SKM-1 treated with dmso at 0.1 percent for 144 hours (cell line): ENCODE measurements at regions not wholly inside any gene's neighbourhood (a gene's known extent, or its start where the extent isn't known, plus 50 kb on each side); places are given as distances from the start of the nearest gene placed in this dataset.
"Not testable (repeated sequence)": the region's sequence is repeated elsewhere in the genome, so short reads cannot be mapped to it uniquely, and the experiment has no call there.

ENCODE experiments used
- DNase-seq: peaks from one replicate; lab custom pipeline; 2025; ENCODE audit not compliant: unreplicated experiment; lab: John Stamatoyannopoulos, UW

DNA sequence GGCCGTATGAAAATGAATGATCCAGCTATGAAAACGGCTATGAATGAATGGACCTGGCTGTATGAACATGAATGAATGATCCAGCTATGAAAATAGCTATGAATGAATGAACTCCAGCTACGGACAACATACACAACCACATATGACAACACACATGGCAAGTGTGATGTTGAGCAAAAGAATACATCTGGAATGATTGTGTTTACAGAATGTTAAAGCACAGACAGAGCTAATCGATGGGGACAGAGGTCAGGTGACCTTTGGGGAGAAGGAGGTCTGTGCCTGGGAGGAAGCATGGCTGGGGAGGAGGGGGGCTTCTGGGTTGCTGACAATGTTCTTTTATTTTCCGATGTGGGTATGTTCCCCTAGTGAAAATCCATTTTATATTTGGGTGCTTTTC lies 174.0 kb upstream of the WSCD1 start:
- DNase-seq = no peak

- no peak for DNase-seq
Measured at GRCh38 chr17:5897275-5897911, 172.8 kb upstream of the WSCD1 start.

- DNase-seq = not testable (repeated sequence)
Measured at GRCh38 chr17:5897981-5898380, 172.2 kb upstream of the WSCD1 start.

GRCh38 chr17:5898406-5898805 lies 171.8 kb upstream of the WSCD1 start:
- no peak for DNase-seq

GRCh38 chr17:5899496-5900195 lies 170.5 kb upstream of the WSCD1 start:
- no peak for DNase-seq

DNA sequence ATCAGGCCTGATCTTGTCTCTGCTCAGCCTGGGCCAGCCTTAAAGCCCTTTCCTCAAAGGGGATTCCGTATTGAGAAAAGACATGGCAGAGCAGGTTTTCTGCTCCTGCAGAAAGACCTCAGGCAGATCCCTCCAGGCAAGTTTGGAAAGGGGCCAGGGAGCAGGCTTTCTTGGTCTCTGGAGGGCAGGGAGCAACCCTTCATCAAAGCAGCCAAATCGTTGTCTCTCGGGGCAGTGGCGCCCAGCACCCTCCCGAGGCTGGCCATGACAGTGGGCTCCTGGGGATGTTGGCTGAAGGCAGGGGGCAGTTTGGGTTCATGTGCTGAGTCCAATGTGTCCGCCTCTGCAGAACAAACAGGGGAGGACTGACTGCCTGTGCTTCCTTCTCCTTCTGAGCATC lies 168.4 kb upstream of the WSCD1 start:
- DNase-seq = no peak

GRCh38 chr17:5902181-5903140 lies 167.7 kb upstream of the WSCD1 start:
- DNase-seq = no peak

GRCh38 chr17:5911919-5912318 lies 158.3 kb upstream of the WSCD1 start:
- no peak for DNase-seq

- no peak for DNase-seq
Measured at GRCh38 chr17:5913032-5913531, 157.1 kb upstream of the WSCD1 start.

DNA sequence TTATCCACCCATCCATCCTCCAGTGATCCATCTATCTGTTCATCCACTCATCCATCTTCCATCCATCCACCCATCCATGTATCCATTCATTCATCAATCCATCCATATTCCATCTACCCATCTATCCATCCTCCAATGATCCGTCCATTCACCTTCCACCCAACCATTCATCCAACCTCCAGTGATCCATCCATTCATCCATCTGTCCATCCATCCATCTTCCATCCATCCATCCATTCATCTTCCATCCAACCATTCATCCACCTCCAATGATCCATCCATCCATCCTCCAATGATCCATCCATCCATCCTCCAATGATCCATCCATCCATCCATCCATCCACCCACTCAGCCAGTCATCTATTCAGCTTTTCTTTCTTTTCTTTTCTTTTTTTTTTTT lies 156.5 kb upstream of the WSCD1 start:
- DNase-seq = no peak

- DNase-seq = no peak
Measured at GRCh38 chr17:5915337-5915736, 154.8 kb upstream of the WSCD1 start.

DNA sequence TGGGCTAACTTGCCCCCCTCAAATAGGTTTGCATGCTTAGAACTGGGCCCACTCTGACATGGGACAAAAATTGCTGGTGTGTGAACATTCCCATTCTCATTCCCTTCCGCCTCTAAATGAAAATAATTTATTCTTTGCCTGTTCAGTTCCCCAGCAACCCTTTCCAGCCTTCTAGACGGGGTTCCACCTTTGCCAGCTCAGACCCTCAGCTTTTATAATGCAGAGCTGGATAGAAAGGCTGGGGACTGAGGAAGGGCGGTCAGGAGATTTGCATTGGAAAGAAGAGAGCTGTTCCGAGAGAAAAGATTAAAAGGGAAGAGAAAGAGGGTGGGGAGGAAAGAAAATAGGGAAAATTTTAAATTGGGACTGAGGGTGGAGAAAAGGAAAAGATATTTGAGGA lies 151.1 kb upstream of the WSCD1 start:
- DNase-seq = no peak

DNA sequence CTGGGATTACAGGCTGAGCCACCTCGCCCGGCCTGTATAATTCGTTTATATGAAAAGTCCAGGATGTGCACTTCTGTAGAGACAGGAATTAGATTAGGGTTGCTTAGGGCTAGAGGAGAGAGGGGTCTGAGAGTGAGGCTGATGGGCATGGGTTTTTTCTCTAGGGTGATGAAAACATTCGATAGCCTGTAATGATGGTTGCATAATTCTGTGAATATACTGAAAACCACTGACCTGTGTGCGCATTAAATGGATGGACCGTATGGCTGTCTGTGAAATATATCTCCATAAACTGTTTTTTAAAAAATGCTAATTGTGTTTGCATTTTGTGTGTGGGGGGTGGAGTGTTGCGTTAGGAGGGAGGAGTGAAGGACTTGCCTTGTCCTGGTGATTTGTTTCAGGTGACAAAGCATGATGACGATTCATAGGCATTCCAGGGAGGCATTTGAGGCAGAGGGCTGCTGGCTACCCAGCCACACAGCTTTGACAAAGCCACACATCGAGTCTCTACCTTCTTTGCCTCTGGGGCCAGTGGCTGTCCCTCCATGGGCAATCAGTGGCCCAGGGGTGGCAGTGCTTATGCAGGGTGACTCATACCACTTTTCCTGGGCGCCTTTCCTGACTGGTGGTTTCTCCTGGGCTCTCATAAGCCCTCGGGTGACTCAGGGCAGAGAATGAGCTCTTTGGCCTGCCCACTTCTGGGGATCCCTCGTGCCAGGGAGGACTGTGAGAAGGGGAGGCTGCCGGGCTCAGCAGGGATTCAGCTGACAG lies 148.5 kb upstream of the WSCD1 start:
- DNase-seq = no peak

- no peak for DNase-seq
Measured at GRCh38 chr17:5922476-5922875, 147.7 kb upstream of the WSCD1 start.

- no peak for DNase-seq
Measured at GRCh38 chr17:5929721-5930120, 140.5 kb upstream of the WSCD1 start.

DNA sequence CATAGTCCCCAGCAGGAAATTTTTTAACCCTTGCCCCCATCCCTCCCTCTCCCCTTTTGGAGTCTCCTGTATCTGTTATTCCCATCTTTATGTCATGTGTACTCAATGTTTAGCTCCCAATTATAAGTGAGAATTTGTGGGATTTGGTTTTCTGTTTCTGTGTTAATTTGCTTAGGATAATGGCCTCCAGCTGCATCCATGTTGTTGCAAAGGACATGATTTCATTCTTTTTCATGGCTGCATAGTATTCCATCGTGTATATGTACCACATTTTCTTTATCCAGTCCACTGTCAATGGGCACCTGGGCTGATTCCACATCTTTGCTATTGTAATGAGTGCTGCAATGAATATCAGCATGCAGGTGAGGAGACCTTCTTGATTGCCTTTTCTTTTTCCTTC lies 139.6 kb upstream of the WSCD1 start:
- DNase-seq = not testable (repeated sequence)

GRCh38 chr17:5931616-5932015 lies 138.6 kb upstream of the WSCD1 start:
- DNase-seq = no peak

DNA sequence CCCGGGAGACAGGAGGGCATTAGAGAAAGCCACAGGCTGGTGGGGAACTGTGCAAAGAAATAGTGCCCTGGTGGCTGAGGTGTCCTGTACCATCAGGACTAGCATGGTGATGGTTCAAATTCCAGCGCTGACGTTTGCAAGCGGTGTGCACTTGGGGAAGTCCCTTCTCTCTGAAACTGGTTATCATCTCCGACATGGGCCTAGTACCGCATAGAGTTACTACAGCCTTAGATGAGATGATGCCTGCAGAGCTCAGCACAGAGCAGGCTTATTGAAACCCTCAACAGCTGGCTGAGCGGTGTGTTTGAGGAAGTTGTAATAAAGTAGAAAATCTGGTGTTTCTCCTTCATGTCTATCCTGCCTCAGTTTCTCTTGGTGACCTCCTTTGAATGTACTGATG lies 136.7 kb upstream of the WSCD1 start:
- DNase-seq = no peak

GRCh38 chr17:5941258-5941657 lies 128.9 kb upstream of the WSCD1 start:
- no peak for DNase-seq

GRCh38 chr17:5942687-5943086 lies 127.5 kb upstream of the WSCD1 start:
- no peak for DNase-seq

DNA sequence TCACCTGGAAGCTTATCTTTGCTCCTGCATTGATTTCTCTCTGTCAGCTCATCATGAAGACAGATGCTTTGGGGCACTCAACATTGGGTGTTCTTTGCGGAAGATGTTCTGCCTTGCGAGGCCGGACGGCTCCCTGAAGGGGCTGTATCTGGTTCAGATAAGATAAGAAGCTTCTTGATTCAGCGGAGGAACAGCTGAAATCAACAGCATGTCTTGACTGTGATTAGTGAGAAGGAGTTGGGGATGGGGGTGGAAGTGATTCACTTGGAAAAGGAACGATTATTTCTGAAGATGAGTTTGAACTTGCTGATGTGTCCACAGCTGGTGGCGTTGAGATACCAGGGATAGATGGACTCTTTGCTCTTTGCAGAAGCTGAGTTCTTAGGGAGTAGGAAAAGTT lies 126.9 kb upstream of the WSCD1 start:
- no peak for DNase-seq
